Left renal cortex interstitium (tissue), 4 donors: ENCODE measurements at regions not wholly inside any gene's neighbourhood (a gene's known extent, or its start where the extent isn't known, plus 50 kb on each side); places are given as distances from the start of the nearest gene placed in this dataset.

Source experiments
- DNase-seq, 4 donors: peaks; one replicate each; pipeline ENCODE4 v3.0.0-alpha.2; 2013; ENCODE audit warnings: low read depth in 4 of 4, low spot score in 2 of 4, missing footprints in 1 of 4

- DNase-seq, result no peak
These were observed 73.1 kb upstream of the KCNA4 start for GRCh38 chr11:30089921-30090320.

- DNase-seq, result no peak
These were observed 74.4 kb upstream of the KCNA4 start for GRCh38 chr11:30091246-30091645.

GRCh38 chr11:30091737-30092136, 74.9 kb upstream of the KCNA4 start:
- DNase-seq, result no peak

GRCh38 chr11:30092518-30092917, 75.7 kb upstream of the KCNA4 start:
- DNase-seq, result no peak

GRCh38 chr11:30100495-30100894, 83.7 kb upstream of the KCNA4 start:
- DNase-seq, result no peak

- DNase-seq, result no peak
These were observed 89.7 kb upstream of the KCNA4 start for GRCh38 chr11:30106222-30107181.

GRCh38 chr11:30107899-30108298, 91.1 kb upstream of the KCNA4 start:
- no peak for DNase-seq

GRCh38 chr11:30109774-30110173, 92.9 kb upstream of the KCNA4 start:
- no peak for DNase-seq

GRCh38 chr11:30110691-30111090, 93.9 kb upstream of the KCNA4 start:
- DNase-seq, result no peak

- DNase-seq, result no peak
These were observed 95.0 kb upstream of the KCNA4 start for GRCh38 chr11:30111786-30112185.

- no peak for DNase-seq
These were observed 96.6 kb upstream of the KCNA4 start for GRCh38 chr11:30113326-30113898.

- DNase-seq, result no peak
These were observed 99.7 kb upstream of the KCNA4 start for GRCh38 chr11:30116512-30116911.

GRCh38 chr11:30120045-30120589, 103.3 kb upstream of the KCNA4 start:
- DNase-seq, result no peak

GRCh38 chr11:30125456-30125855, 105.4 kb upstream of the FSHB start:
- DNase-seq, result no peak

GRCh38 chr11:30128269-30128932, 102.4 kb upstream of the FSHB start:
- peak in 1 of 4 donors; percentile 3 for DNase-seq

GRCh38 chr11:30131535-30131934, 99.3 kb upstream of the FSHB start:
- no peak for DNase-seq

GRCh38 chr11:30133281-30133680, 97.5 kb upstream of the FSHB start:
- DNase-seq, result no peak

- peak in 3 of 4 donors; percentile 9 to 31 (median 24) for DNase-seq
These were observed 87.6 kb upstream of the FSHB start for GRCh38 chr11:30143098-30143705.

- DNase-seq, result no peak
These were observed 83.5 kb upstream of the FSHB start for GRCh38 chr11:30147293-30147692.

GRCh38 chr11:30149998-30150397, 80.8 kb upstream of the FSHB start:
- no peak for DNase-seq

- no peak for DNase-seq
These were observed 80.4 kb upstream of the FSHB start for GRCh38 chr11:30150425-30150824.
